ENCODE measurements at regions not wholly inside any gene's neighbourhood (a gene's known extent, or its start where the extent isn't known, plus 50 kb on each side); places are given as distances from the start of the nearest gene placed in this dataset.

GRCh38 chr12:77435446-77436091 lies 370.2 kb upstream of the E2F7 start:
- Mint-ChIP-seq H3K4me3 (no peak overlapping the region), H3K27me3 (no peaks in the 10 kb centered on the region), H3K4me1 (no peaks in the 10 kb centered on the region), H3K9me3 (ENCODE audit: insufficient read depth) (no peaks in the 10 kb centered on the region), H3K27ac (no peak overlapping the region)
- H3K36me3 ChIP-seq (replicated peaks in 1 of 2; ENCODE audit: control extremely low read depth in 1 of 2, control insufficient read depth in 1 of 2, extremely low read depth in 1 of 2, insufficient read depth in 2 of 2, low read length in 1 of 2) = no peaks in the 10 kb centered on the region
- no peaks in the 10 kb centered on the region for H3K27me3 ChIP-seq (replicated peaks in 1 of 4; ENCODE audit: control extremely low read depth in 1 of 4, control insufficient read depth in 3 of 4, insufficient read depth in 4 of 4, low read length in 3 of 4)
- no peak overlapping the region for H2AFZ ChIP-seq (ENCODE audit: insufficient read depth, low read depth, low read length, poor library complexity, severe bottlenecking)
- no peaks in the 10 kb centered on the region for H3K79me2 ChIP-seq (ENCODE audit: control insufficient read depth, insufficient read depth, low read length)
- no peak for TF ChIP-seq EZH2 (IDR thresholded peaks at IDR 0.05; ENCODE audit: borderline replicate concordance, insufficient read depth, low read depth, low read length, poor library complexity, severe bottlenecking)
- TF ChIP-seq, protein P1, sequence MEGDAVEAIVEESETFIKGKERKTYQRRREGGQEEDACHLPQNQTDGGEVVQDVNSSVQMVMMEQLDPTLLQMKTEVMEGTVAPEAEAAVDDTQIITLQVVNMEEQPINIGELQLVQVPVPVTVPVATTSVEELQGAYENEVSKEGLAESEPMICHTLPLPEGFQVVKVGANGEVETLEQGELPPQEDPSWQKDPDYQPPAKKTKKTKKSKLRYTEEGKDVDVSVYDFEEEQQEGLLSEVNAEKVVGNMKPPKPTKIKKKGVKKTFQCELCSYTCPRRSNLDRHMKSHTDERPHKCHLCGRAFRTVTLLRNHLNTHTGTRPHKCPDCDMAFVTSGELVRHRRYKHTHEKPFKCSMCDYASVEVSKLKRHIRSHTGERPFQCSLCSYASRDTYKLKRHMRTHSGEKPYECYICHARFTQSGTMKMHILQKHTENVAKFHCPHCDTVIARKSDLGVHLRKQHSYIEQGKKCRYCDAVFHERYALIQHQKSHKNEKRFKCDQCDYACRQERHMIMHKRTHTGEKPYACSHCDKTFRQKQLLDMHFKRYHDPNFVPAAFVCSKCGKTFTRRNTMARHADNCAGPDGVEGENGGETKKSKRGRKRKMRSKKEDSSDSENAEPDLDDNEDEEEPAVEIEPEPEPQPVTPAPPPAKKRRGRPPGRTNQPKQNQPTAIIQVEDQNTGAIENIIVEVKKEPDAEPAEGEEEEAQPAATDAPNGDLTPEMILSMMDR (IDR thresholded peaks at IDR 0.05) = no peak
- ChIA-PET POLR2A (no interaction called here), CTCF (no interaction called here)
- ATAC-seq (ENCODE audit: low read depth) (no peak), DNase-seq (no peak)
- no peak overlapping the region for H3K27ac ChIP-seq (ENCODE audit: low read length in 2 of 2)
- intact Hi-C loops (cut with micrococcal nuclease) = no loop called here
- H3K4me1 ChIP-seq (ENCODE audit: control insufficient read depth in 2 of 2, insufficient read depth in 2 of 2, low read length in 2 of 2) = no peaks in the 10 kb centered on the region
- no peaks in the 10 kb centered on the region for H4K20me1 ChIP-seq (ENCODE audit: control insufficient read depth, insufficient read depth, low read length, poor library complexity, severe bottlenecking)
- no peak overlapping the region for H3K9ac ChIP-seq (ENCODE audit: low read length)
- H3K4me3 ChIP-seq (ENCODE audit: control extremely low read depth in 1 of 5, extremely low read depth in 1 of 5, insufficient read depth in 1 of 5, low read depth in 2 of 5, low read length in 4 of 5) = no peak overlapping the region
- 86% methylated on average over 3 of the region's 5 CpGs for WGBS (ENCODE audit: insufficient coverage)
- H3K9me3 ChIP-seq (ENCODE audit: control extremely low read depth in 1 of 3, control insufficient read depth in 2 of 3, insufficient read depth in 1 of 3, low read length in 2 of 3) = peaks cover 0 to 2% (median 0%) of the 10 kb centered on the region in 3 donors
- H3K4me2 ChIP-seq (replicated peaks; ENCODE audit: low read depth, low read length, poor library complexity, severe bottlenecking) = no peak overlapping the region

- ATAC-seq (ENCODE audit: low read depth) = no peak
- TF ChIP-seq EZH2 (IDR thresholded peaks at IDR 0.05; ENCODE audit: borderline replicate concordance, insufficient read depth, low read depth, low read length, poor library complexity, severe bottlenecking) = no peak
- TF ChIP-seq, protein P1 (IDR thresholded peaks at IDR 0.05) = no peak
- DNase-seq = no peak
- Histone ChIP-seq H3K9me3 (ENCODE audit: control extremely low read depth in 1 of 3, control insufficient read depth in 2 of 3, insufficient read depth in 1 of 3, low read length in 2 of 3) (peaks cover 0 to 2% (median 0%) of the 10 kb centered on the region in 3 donors), H3K4me3 (ENCODE audit: control extremely low read depth in 1 of 5, extremely low read depth in 1 of 5, insufficient read depth in 1 of 5, low read depth in 2 of 5, low read length in 4 of 5) (no peak overlapping the region), H3K27ac (ENCODE audit: low read length in 2 of 2) (no peak overlapping the region), H4K20me1 (ENCODE audit: control insufficient read depth, insufficient read depth, low read length, poor library complexity, severe bottlenecking) (no peaks in the 10 kb centered on the region), H3K4me1 (ENCODE audit: control insufficient read depth in 2 of 2, insufficient read depth in 2 of 2, low read length in 2 of 2) (no peaks in the 10 kb centered on the region), H3K79me2 (ENCODE audit: control insufficient read depth, insufficient read depth, low read length) (no peaks in the 10 kb centered on the region), H3K27me3 (replicated peaks in 1 of 4; ENCODE audit: control extremely low read depth in 1 of 4, control insufficient read depth in 3 of 4, insufficient read depth in 4 of 4, low read length in 3 of 4) (no peaks in the 10 kb centered on the region), H3K9ac (ENCODE audit: low read length) (no peak overlapping the region), H2AFZ (ENCODE audit: insufficient read depth, low read depth, low read length, poor library complexity, severe bottlenecking) (no peak overlapping the region), H3K4me2 (replicated peaks; ENCODE audit: low read depth, low read length, poor library complexity, severe bottlenecking) (no peak overlapping the region), H3K36me3 (replicated peaks in 1 of 2; ENCODE audit: control extremely low read depth in 1 of 2, control insufficient read depth in 1 of 2, extremely low read depth in 1 of 2, insufficient read depth in 2 of 2, low read length in 1 of 2) (no peaks in the 10 kb centered on the region)
- ChIA-PET POLR2A (no interaction called here), CTCF (no interaction called here)
- Mint-ChIP-seq H3K9me3 (ENCODE audit: insufficient read depth) (no peaks in the 10 kb centered on the region), H3K27me3 (no peaks in the 10 kb centered on the region), H3K4me1 (no peaks in the 10 kb centered on the region), H3K27ac (no peak overlapping the region), H3K4me3 (no peak overlapping the region)
- no CpG with 5 or more reads among the region's 3 CpGs for WGBS (ENCODE audit: insufficient coverage)
- intact Hi-C loops (cut with micrococcal nuclease) = no loop called here
Observed at GRCh38 chr12:77433799-77434198, 368.4 kb upstream of the E2F7 start.
